ENCODE measurements at regions not wholly inside any gene's neighbourhood (a gene's known extent, or its start where the extent isn't known, plus 50 kb on each side); places are given as distances from the start of the nearest gene placed in this dataset.
"Not testable (repeated sequence)": the region's sequence is repeated elsewhere in the genome, so short reads cannot be mapped to it uniquely, and the experiment has no call there.

- Histone ChIP-seq H3K4me1 (ENCODE audit: control insufficient read depth in 2 of 2, insufficient read depth in 2 of 2, low read length in 2 of 2) (no peaks in the 10 kb centered on the region), H3K4me3 (ENCODE audit: low read length in 2 of 2) (no peak overlapping the region), H3K27ac (ENCODE audit: low read depth in 1 of 2, low read length in 1 of 2) (no peak overlapping the region), H3K9me3 (ENCODE audit: control insufficient read depth in 2 of 2, insufficient read depth in 1 of 2, low read length in 1 of 2) (no peaks in the 10 kb centered on the region), H3K27me3 (ENCODE audit: control insufficient read depth in 2 of 2, insufficient read depth in 1 of 2, low read length in 1 of 2) (no peaks in the 10 kb centered on the region), H3K36me3 (ENCODE audit: control insufficient read depth in 2 of 2, insufficient read depth in 2 of 2, low read length in 1 of 2) (no peaks in the 10 kb centered on the region)
- no peak for DNase-seq (ENCODE audit: low read depth in 6 of 9, low spot score in 9 of 9)
Measured at GRCh38 chr2:53150146-53150545, 617.5 kb upstream of the CHAC2 start.

GRCh38 chr2:53148221-53148620, 619.4 kb upstream of the CHAC2 start:
- Histone ChIP-seq H3K9me3 (ENCODE audit: control insufficient read depth in 2 of 2, insufficient read depth in 1 of 2, low read length in 1 of 2) (no peaks in the 10 kb centered on the region), H3K27me3 (ENCODE audit: control insufficient read depth in 2 of 2, insufficient read depth in 1 of 2, low read length in 1 of 2) (no peaks in the 10 kb centered on the region), H3K4me3 (ENCODE audit: low read length in 2 of 2) (no peak overlapping the region), H3K36me3 (ENCODE audit: control insufficient read depth in 2 of 2, insufficient read depth in 2 of 2, low read length in 1 of 2) (no peaks in the 10 kb centered on the region), H3K27ac (ENCODE audit: low read depth in 1 of 2, low read length in 1 of 2) (no peak overlapping the region), H3K4me1 (ENCODE audit: control insufficient read depth in 2 of 2, insufficient read depth in 2 of 2, low read length in 2 of 2) (no peaks in the 10 kb centered on the region)
- 31% methylated on average over 3 of the region's 3 CpGs for WGBS
- no peak for DNase-seq (ENCODE audit: low read depth in 6 of 9, low spot score in 9 of 9)

- DNase-seq (ENCODE audit: low read depth in 6 of 9, low spot score in 9 of 9): no peak
- H3K27ac ChIP-seq (ENCODE audit: low read depth in 1 of 2, low read length in 1 of 2): no peak overlapping the region
- no peaks in the 10 kb centered on the region for H3K4me1 ChIP-seq (ENCODE audit: control insufficient read depth in 2 of 2, insufficient read depth in 2 of 2, low read length in 2 of 2)
- no peak overlapping the region for H3K4me3 ChIP-seq (ENCODE audit: low read length in 2 of 2)
- peaks cover 0 to 2% of the 10 kb centered on the region in 2 donors for H3K9me3 ChIP-seq (ENCODE audit: control insufficient read depth in 2 of 2, insufficient read depth in 1 of 2, low read length in 1 of 2)
- H3K36me3 ChIP-seq (ENCODE audit: control insufficient read depth in 2 of 2, insufficient read depth in 2 of 2, low read length in 1 of 2): no peaks in the 10 kb centered on the region
- H3K27me3 ChIP-seq (ENCODE audit: control insufficient read depth in 2 of 2, insufficient read depth in 1 of 2, low read length in 1 of 2): no peaks in the 10 kb centered on the region
- WGBS: 86% methylated on average over 1 of the region's 1 CpG
Measured at GRCh38 chr2:53131416-53131815, 636.2 kb upstream of the CHAC2 start.

- H3K4me3 ChIP-seq (ENCODE audit: low read length in 2 of 2): no peak overlapping the region
- H3K27me3 ChIP-seq (ENCODE audit: control insufficient read depth in 2 of 2, insufficient read depth in 1 of 2, low read length in 1 of 2): no peaks in the 10 kb centered on the region
- peaks cover 0 to 2% of the 10 kb centered on the region in 2 donors for H3K9me3 ChIP-seq (ENCODE audit: control insufficient read depth in 2 of 2, insufficient read depth in 1 of 2, low read length in 1 of 2)
- H3K27ac ChIP-seq (ENCODE audit: low read depth in 1 of 2, low read length in 1 of 2): no peak overlapping the region
- no peaks in the 10 kb centered on the region for H3K4me1 ChIP-seq (ENCODE audit: control insufficient read depth in 2 of 2, insufficient read depth in 2 of 2, low read length in 2 of 2)
- no peak for DNase-seq (ENCODE audit: low read depth in 6 of 9, low spot score in 9 of 9)
- no peaks in the 10 kb centered on the region for H3K36me3 ChIP-seq (ENCODE audit: control insufficient read depth in 2 of 2, insufficient read depth in 2 of 2, low read length in 1 of 2)
- 94% methylated on average over 5 of the region's 5 CpGs for WGBS
Measured at GRCh38 chr2:53130441-53130943, 637.1 kb upstream of the CHAC2 start.

- 88% methylated on average over 1 of the region's 1 CpG for WGBS
- no peak overlapping the region for H3K27ac ChIP-seq (ENCODE audit: low read depth in 1 of 2, low read length in 1 of 2)
- no peak for DNase-seq (ENCODE audit: low read depth in 6 of 9, low spot score in 9 of 9)
Measured at GRCh38 chr2:53129851-53130250, 637.8 kb upstream of the CHAC2 start.

GRCh38 chr2:53127061-53127650, 640.4 kb upstream of the CHAC2 start:
- Histone ChIP-seq H3K27ac (ENCODE audit: low read depth in 1 of 2, low read length in 1 of 2) (no peak overlapping the region), H3K9me3 (ENCODE audit: control insufficient read depth in 2 of 2, insufficient read depth in 1 of 2, low read length in 1 of 2) (peaks cover 0 to 2% of the 10 kb centered on the region in 2 donors), H3K4me1 (ENCODE audit: control insufficient read depth in 2 of 2, insufficient read depth in 2 of 2, low read length in 2 of 2) (no peaks in the 10 kb centered on the region), H3K27me3 (ENCODE audit: control insufficient read depth in 2 of 2, insufficient read depth in 1 of 2, low read length in 1 of 2) (no peaks in the 10 kb centered on the region), H3K4me3 (ENCODE audit: low read length in 2 of 2) (no peak overlapping the region), H3K36me3 (ENCODE audit: control insufficient read depth in 2 of 2, insufficient read depth in 2 of 2, low read length in 1 of 2) (no peaks in the 10 kb centered on the region)
- DNase-seq (ENCODE audit: low read depth in 6 of 9, low spot score in 9 of 9): no peak
- 91% methylated on average over 5 of the region's 5 CpGs for WGBS

More at GRCh38 chr2:53129851-53130250, 637.8 kb upstream of the CHAC2 start:
- Histone ChIP-seq H3K27me3 (ENCODE audit: control insufficient read depth in 2 of 2, insufficient read depth in 1 of 2, low read length in 1 of 2) (no peaks in the 10 kb centered on the region), H3K4me3 (ENCODE audit: low read length in 2 of 2) (no peak overlapping the region), H3K4me1 (ENCODE audit: control insufficient read depth in 2 of 2, insufficient read depth in 2 of 2, low read length in 2 of 2) (no peaks in the 10 kb centered on the region), H3K9me3 (ENCODE audit: control insufficient read depth in 2 of 2, insufficient read depth in 1 of 2, low read length in 1 of 2) (peaks cover 0 to 2% of the 10 kb centered on the region in 2 donors), H3K36me3 (ENCODE audit: control insufficient read depth in 2 of 2, insufficient read depth in 2 of 2, low read length in 1 of 2) (no peaks in the 10 kb centered on the region)

GRCh38 chr2:53114991-53115390, 652.6 kb upstream of the CHAC2 start:
- Histone ChIP-seq H3K36me3 (ENCODE audit: control insufficient read depth in 2 of 2, insufficient read depth in 2 of 2, low read length in 1 of 2) (no peaks in the 10 kb centered on the region), H3K9me3 (ENCODE audit: control insufficient read depth in 2 of 2, insufficient read depth in 1 of 2, low read length in 1 of 2) (no peaks in the 10 kb centered on the region), H3K27me3 (ENCODE audit: control insufficient read depth in 2 of 2, insufficient read depth in 1 of 2, low read length in 1 of 2) (no peaks in the 10 kb centered on the region), H3K4me3 (ENCODE audit: low read length in 2 of 2) (no peak overlapping the region), H3K27ac (ENCODE audit: low read depth in 1 of 2, low read length in 1 of 2) (no peak overlapping the region), H3K4me1 (ENCODE audit: control insufficient read depth in 2 of 2, insufficient read depth in 2 of 2, low read length in 2 of 2) (no peaks in the 10 kb centered on the region)
- no peak for DNase-seq (ENCODE audit: low read depth in 6 of 9, low spot score in 9 of 9)
- 96% methylated on average over 1 of the region's 1 CpG for WGBS

GRCh38 chr2:53114582-53114981, 653.0 kb upstream of the CHAC2 start:
- no peak overlapping the region for H3K4me3 ChIP-seq (ENCODE audit: low read length in 2 of 2)
- no peaks in the 10 kb centered on the region for H3K36me3 ChIP-seq (ENCODE audit: control insufficient read depth in 2 of 2, insufficient read depth in 2 of 2, low read length in 1 of 2)
- no peaks in the 10 kb centered on the region for H3K9me3 ChIP-seq (ENCODE audit: control insufficient read depth in 2 of 2, insufficient read depth in 1 of 2, low read length in 1 of 2)
- no peaks in the 10 kb centered on the region for H3K27me3 ChIP-seq (ENCODE audit: control insufficient read depth in 2 of 2, insufficient read depth in 1 of 2, low read length in 1 of 2)
- WGBS: 92% methylated on average over 2 of the region's 2 CpGs
- DNase-seq (ENCODE audit: low read depth in 6 of 9, low spot score in 9 of 9): no peak
- H3K27ac ChIP-seq (ENCODE audit: low read depth in 1 of 2, low read length in 1 of 2): no peak overlapping the region
- no peaks in the 10 kb centered on the region for H3K4me1 ChIP-seq (ENCODE audit: control insufficient read depth in 2 of 2, insufficient read depth in 2 of 2, low read length in 2 of 2)

GRCh38 chr2:53112408-53112807, 655.2 kb upstream of the CHAC2 start:
- DNase-seq (ENCODE audit: low read depth in 6 of 9, low spot score in 9 of 9); H3K4me1 ChIP-seq (ENCODE audit: control insufficient read depth in 2 of 2, insufficient read depth in 2 of 2, low read length in 2 of 2); H3K36me3 ChIP-seq (ENCODE audit: control insufficient read depth in 2 of 2, insufficient read depth in 2 of 2, low read length in 1 of 2); H3K27me3 ChIP-seq (ENCODE audit: control insufficient read depth in 2 of 2, insufficient read depth in 1 of 2, low read length in 1 of 2); H3K9me3 ChIP-seq (ENCODE audit: control insufficient read depth in 2 of 2, insufficient read depth in 1 of 2, low read length in 1 of 2); H3K4me3 ChIP-seq (ENCODE audit: low read length in 2 of 2); H3K27ac ChIP-seq (ENCODE audit: low read depth in 1 of 2, low read length in 1 of 2): not testable (repeated sequence)
- 83% methylated on average over 9 of the region's 9 CpGs for WGBS
